ENCODE measurements at regions not wholly inside any gene's neighbourhood (a gene's known extent, or its start where the extent isn't known, plus 50 kb on each side); places are given as distances from the start of the nearest gene placed in this dataset.

DNA sequence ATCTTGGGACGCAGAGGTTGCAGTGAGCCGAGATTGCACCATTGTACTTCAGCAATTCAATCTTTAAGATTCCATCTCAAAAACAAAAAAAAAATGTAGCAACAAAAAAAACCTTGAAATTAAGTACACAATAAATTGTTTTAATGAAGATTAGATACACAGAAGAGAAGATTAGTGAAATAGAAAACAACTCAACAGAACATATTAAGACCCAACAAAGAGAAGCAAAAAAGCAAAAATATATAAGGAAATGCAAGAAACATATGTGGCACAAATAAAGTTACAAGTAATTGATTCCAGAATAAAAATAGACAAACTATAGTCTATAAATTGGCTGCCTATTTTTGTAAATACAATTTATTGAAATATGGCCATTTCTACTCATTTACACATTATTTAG lies 445.2 kb downstream of the EPM2A start:
- Histone ChIP-seq H3K9me3 (ENCODE audit: insufficient read depth in 2 of 2, low read depth in 1 of 2, low read length in 1 of 2) (no peaks in the 10 kb centered on the region), H4K8ac (ENCODE audit: extremely low read depth, insufficient read depth, low read length) (no peak overlapping the region), H2BK15ac (ENCODE audit: low read length) (no peak overlapping the region), H3K23ac (ENCODE audit: insufficient read length) (no peak overlapping the region), H3K56ac (replicated peaks; ENCODE audit: insufficient read length, low read depth, low read length) (no peak overlapping the region), H3K27ac (ENCODE audit: low read depth, low read length) (no peak overlapping the region), H3K14ac (ENCODE audit: insufficient read length) (no peak overlapping the region), H2BK120ac (replicated peaks; ENCODE audit: low read depth, low read length) (no peak overlapping the region), H3K23me2 (ENCODE audit: low read depth, low read length) (no peaks in the 10 kb centered on the region; the same call in 1 of the 2 replicates), H3K18ac (ENCODE audit: extremely low read depth, low read length) (no peak overlapping the region), H3K79me1 (ENCODE audit: low read depth, low read length) (no peaks in the 10 kb centered on the region), H3K27me3 (replicated peaks in 1 of 4; ENCODE audit: control insufficient read depth in 3 of 4, extremely low read depth in 1 of 4, insufficient read depth in 3 of 4, low read length in 3 of 4) (no peaks in the 10 kb centered on the region), H3K4ac (replicated peaks; ENCODE audit: insufficient read length, low read depth, low read length) (no peak overlapping the region), H2AK5ac (ENCODE audit: low read depth, low read length) (no peak overlapping the region), H4K20me1 (replicated peaks in 1 of 2; ENCODE audit: control insufficient read depth in 1 of 2, insufficient read depth in 2 of 2, low read length in 2 of 2) (no peaks in the 10 kb centered on the region), H3K4me2 (ENCODE audit: insufficient read depth in 1 of 2, low read depth in 2 of 2, low read length in 2 of 2) (no peak overlapping the region), H4K5ac (ENCODE audit: insufficient read length, low read depth, low read length) (no peak overlapping the region), H2BK20ac (ENCODE audit: low read length) (no peak overlapping the region), H2AFZ (ENCODE audit: low read length) (no peak overlapping the region), H3K9ac (replicated peaks in 1 of 4; ENCODE audit: extremely low read depth in 1 of 4, low read depth in 3 of 4, low read length in 3 of 4) (no peak overlapping the region), H4K91ac (replicated peaks; ENCODE audit: insufficient read length, low read length) (no peak overlapping the region), H3K36me3 (ENCODE audit: control insufficient read depth in 2 of 4, insufficient read depth in 4 of 4, low read length in 3 of 4) (no peaks in the 10 kb centered on the region), H3K79me2 (ENCODE audit: control insufficient read depth in 1 of 2, insufficient read depth in 2 of 2, low read length in 2 of 2) (no peaks in the 10 kb centered on the region), H2BK5ac (ENCODE audit: low read depth, low read length) (no peak overlapping the region), H3K4me1 (replicated peaks in 1 of 4; ENCODE audit: control insufficient read depth in 3 of 4, insufficient read depth in 4 of 4, low read length in 3 of 4) (no peaks in the 10 kb centered on the region), H3K4me3 (ENCODE audit: extremely low read depth in 1 of 4, insufficient read depth in 2 of 4, low read depth in 3 of 4, low read length in 4 of 4) (no peak overlapping the region), H2BK12ac (ENCODE audit: low read depth, low read length) (no peak overlapping the region)
- no peak for FAIRE-seq
- ChIA-PET POLR2A (ENCODE audit: partially characterized antibody) (no interaction called here), CTCF (ENCODE audit: partially characterized antibody) (no interaction called here)
- WGBS, 2 experiments (ENCODE audit: extremely low coverage in 1 of 2, insufficient coverage in 1 of 2, insufficient read length in 1 of 2, insufficient replicate concordance in 2 of 2, low coverage in 1 of 2, low lambda C conversion rate in 2 of 2, missing lambda C conversion rate in 1 of 2) = 85% methylated on average over 2 of the region's 2 CpGs; no CpG with 5 or more reads in 1 of the 2 experiments
- no peak for DNase-seq (ENCODE audit: low read depth in 1 of 2, low spot score in 2 of 2)
- TF ChIP-seq YY1 (IDR thresholded peaks at IDR 0.05; ENCODE audit: low read depth, low read length) (no peak), SIRT6 (IDR thresholded peaks at IDR 0.05; ENCODE audit: low read length) (no peak), TBP (IDR thresholded peaks at IDR 0.05; ENCODE audit: low read depth, low read length) (no peak), SRF (IDR thresholded peaks at IDR 0.05; ENCODE audit: low read depth, low read length) (no peak), CTBP2 (IDR thresholded peaks at IDR 0.05; ENCODE audit: borderline replicate concordance, insufficient read depth, insufficient read length, low read length) (no peak), POLR2AphosphoS5 (IDR thresholded peaks at IDR 0.05; ENCODE audit: low read depth, low read length) (no peak), TAF7 (optimal IDR thresholded peaks at IDR 0.05; ENCODE audit: borderline replicate concordance, low read depth, low read length) (no peak), EP300 (IDR thresholded peaks at IDR 0.05; ENCODE audit: borderline replicate concordance in 1 of 2, low read depth in 2 of 2, low read length in 2 of 2) (no peak), POU5F1 (IDR thresholded peaks at IDR 0.05; ENCODE audit: low read depth, low read length) (no peak), SUZ12 (IDR thresholded peaks at IDR 0.05; ENCODE audit: low read length) (no peak), SIN3A (conservative IDR thresholded peaks at IDR 0.05 in 1 of 2, IDR thresholded peaks at IDR 0.05 in 1 of 2; ENCODE audit: low read depth in 1 of 2, low read length in 2 of 2) (no peak)
- TF ChIP-seq, protein P1, sequence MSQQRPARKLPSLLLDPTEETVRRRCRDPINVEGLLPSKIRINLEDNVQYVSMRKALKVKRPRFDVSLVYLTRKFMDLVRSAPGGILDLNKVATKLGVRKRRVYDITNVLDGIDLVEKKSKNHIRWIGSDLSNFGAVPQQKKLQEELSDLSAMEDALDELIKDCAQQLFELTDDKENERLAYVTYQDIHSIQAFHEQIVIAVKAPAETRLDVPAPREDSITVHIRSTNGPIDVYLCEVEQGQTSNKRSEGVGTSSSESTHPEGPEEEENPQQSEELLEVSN (IDR thresholded peaks at IDR 0.05) = no peak
- TF ChIP-seq, protein P2, sequence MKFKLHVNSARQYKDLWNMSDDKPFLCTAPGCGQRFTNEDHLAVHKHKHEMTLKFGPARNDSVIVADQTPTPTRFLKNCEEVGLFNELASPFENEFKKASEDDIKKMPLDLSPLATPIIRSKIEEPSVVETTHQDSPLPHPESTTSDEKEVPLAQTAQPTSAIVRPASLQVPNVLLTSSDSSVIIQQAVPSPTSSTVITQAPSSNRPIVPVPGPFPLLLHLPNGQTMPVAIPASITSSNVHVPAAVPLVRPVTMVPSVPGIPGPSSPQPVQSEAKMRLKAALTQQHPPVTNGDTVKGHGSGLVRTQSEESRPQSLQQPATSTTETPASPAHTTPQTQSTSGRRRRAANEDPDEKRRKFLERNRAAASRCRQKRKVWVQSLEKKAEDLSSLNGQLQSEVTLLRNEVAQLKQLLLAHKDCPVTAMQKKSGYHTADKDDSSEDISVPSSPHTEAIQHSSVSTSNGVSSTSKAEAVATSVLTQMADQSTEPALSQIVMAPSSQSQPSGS (IDR thresholded peaks at IDR 0.05; ENCODE audit: low read length) = no peak

All from H1 (cell line).